Nephron progenitor cell (in vitro differentiated cells): ENCODE measurements at regions not wholly inside any gene's neighbourhood (a gene's known extent, or its start where the extent isn't known, plus 50 kb on each side); places are given as distances from the start of the nearest gene placed in this dataset.

Experiments used
- DNase-seq: peaks from one replicate; pipeline ENCODE4 v3.0.0; 2021
- H3K27ac Mint-ChIP-seq: 2 replicates; pipeline ENCODE4 v1.8.0; 2021; ENCODE audit warnings: mild to moderate bottlenecking, moderate library complexity, mixed read lengths
- H3K27me3 Mint-ChIP-seq: 2 replicates; pipeline ENCODE4 v1.8.0; 2021; ENCODE audit warnings: mild to moderate bottlenecking, low read depth, mixed read lengths; ENCODE audit not compliant: poor library complexity
- H3K36me3 Mint-ChIP-seq: 2 replicates; pipeline ENCODE4 v1.8.0; 2021; ENCODE audit warnings: low read depth, mixed read lengths
- H3K4me1 Mint-ChIP-seq: 2 replicates; pipeline ENCODE4 v1.8.0; 2021; ENCODE audit warnings: mixed read lengths
- H3K4me3 Mint-ChIP-seq: 2 replicates; pipeline ENCODE4 v1.8.0; 2021; ENCODE audit warnings: mild to moderate bottlenecking, moderate library complexity, mixed read lengths
- H3K9me3 Mint-ChIP-seq: 2 replicates; pipeline ENCODE4 v1.8.0; 2021; ENCODE audit warnings: mild to moderate bottlenecking, moderate library complexity, mixed read lengths
- CTCF ChIP-seq: fragments of 200-600 bp; sonication (generic); IDR thresholded peaks from 2 replicates; pipeline ENCODE4 v1.5.0; 2021; ENCODE audit warnings: antibody characterized with exemption

GRCh38 chrX:151796576-151796975 is 62.0 kb downstream of the CNGA2 start:
- TF ChIP-seq CTCF: no peak
- no peaks in the 10 kb centered on the region for H3K36me3 Mint-ChIP-seq
- DNase-seq: no peak
- H3K27me3 Mint-ChIP-seq: peaks cover 21% of the 10 kb centered on the region
- no peak overlapping the region for H3K27ac Mint-ChIP-seq
- H3K9me3 Mint-ChIP-seq: peaks cover 64% of the 10 kb centered on the region
- no peaks in the 10 kb centered on the region for H3K4me1 Mint-ChIP-seq
- H3K4me3 Mint-ChIP-seq: no peak overlapping the region

- Mint-ChIP-seq H3K27ac (no peak overlapping the region), H3K4me1 (no peaks in the 10 kb centered on the region), H3K27me3 (peaks cover 19% of the 10 kb centered on the region), H3K9me3 (peaks cover 46% of the 10 kb centered on the region), H3K36me3 (no peaks in the 10 kb centered on the region), H3K4me3 (no peak overlapping the region)
- DNase-seq: no peak
- no peak for TF ChIP-seq CTCF
Observed at GRCh38 chrX:151801980-151802379, 67.4 kb downstream of the CNGA2 start.

GRCh38 chrX:151806967-151807540 is 72.5 kb downstream of the CNGA2 start:
- no peak for TF ChIP-seq CTCF
- Mint-ChIP-seq H3K4me1 (no peaks in the 10 kb centered on the region), H3K36me3 (no peaks in the 10 kb centered on the region), H3K27me3 (peaks cover 16% of the 10 kb centered on the region), H3K4me3 (no peak overlapping the region), H3K27ac (no peak overlapping the region), H3K9me3 (peaks cover 34% of the 10 kb centered on the region)
- DNase-seq: no peak

GRCh38 chrX:151812661-151813060 is 78.1 kb downstream of the CNGA2 start:
- no peaks in the 10 kb centered on the region for H3K36me3 Mint-ChIP-seq
- TF ChIP-seq CTCF: no peak
- H3K27ac Mint-ChIP-seq: no peak overlapping the region
- H3K4me1 Mint-ChIP-seq: no peaks in the 10 kb centered on the region
- H3K4me3 Mint-ChIP-seq: no peak overlapping the region
- peaks cover 14% of the 10 kb centered on the region for H3K27me3 Mint-ChIP-seq
- H3K9me3 Mint-ChIP-seq: peaks cover 24% of the 10 kb centered on the region
- no peak for DNase-seq

- H3K9me3 Mint-ChIP-seq: peaks cover 8% of the 10 kb centered on the region
- no peak overlapping the region for H3K27ac Mint-ChIP-seq
- TF ChIP-seq CTCF: no peak
- no peak for DNase-seq
- no peak overlapping the region for H3K4me3 Mint-ChIP-seq
- no peaks in the 10 kb centered on the region for H3K4me1 Mint-ChIP-seq
- peaks cover 7% of the 10 kb centered on the region for H3K27me3 Mint-ChIP-seq
- no peaks in the 10 kb centered on the region for H3K36me3 Mint-ChIP-seq
Observed at GRCh38 chrX:151814767-151815166, 80.2 kb downstream of the CNGA2 start.

- H3K27me3 Mint-ChIP-seq: peaks cover 7% of the 10 kb centered on the region
- peaks cover 8% of the 10 kb centered on the region for H3K9me3 Mint-ChIP-seq
- H3K4me3 Mint-ChIP-seq: no peak overlapping the region
- no peak for TF ChIP-seq CTCF
- no peak for DNase-seq
- H3K4me1 Mint-ChIP-seq: no peaks in the 10 kb centered on the region
- H3K27ac Mint-ChIP-seq: no peak overlapping the region
- H3K36me3 Mint-ChIP-seq: no peaks in the 10 kb centered on the region
Observed at GRCh38 chrX:151815398-151815797, 80.9 kb downstream of the CNGA2 start.
